ENCODE measurements at regions not wholly inside any gene's neighbourhood (a gene's known extent, or its start where the extent isn't known, plus 50 kb on each side); places are given as distances from the start of the nearest gene placed in this dataset.

- TF ChIP-seq CTCF (conservative IDR thresholded peaks at IDR 0.05; ENCODE audit: low read length): no peak
- no peak overlapping the region for H3K4me3 ChIP-seq (ENCODE audit: low read length)
- DNase-seq (ENCODE audit: low read depth): no peak
These were observed 271.6 kb upstream of the CLEC14A start for GRCh38 chr14:38527502-38527878.

GRCh38 chr14:38526826-38527501 is 271.1 kb upstream of the CLEC14A start:
- no peak for DNase-seq (ENCODE audit: low read depth)
- no peak for TF ChIP-seq CTCF (conservative IDR thresholded peaks at IDR 0.05; ENCODE audit: low read length)
- H3K4me3 ChIP-seq (ENCODE audit: low read length): no peak overlapping the region

GRCh38 chr14:38524636-38525509 is 269.0 kb upstream of the CLEC14A start:
- no peak for DNase-seq (ENCODE audit: low read depth)

GRCh38 chr14:38522724-38523123 is 266.8 kb upstream of the CLEC14A start:
- no peak for TF ChIP-seq CTCF (conservative IDR thresholded peaks at IDR 0.05; ENCODE audit: low read length)
- H3K4me3 ChIP-seq (ENCODE audit: low read length): no peak overlapping the region
- no peak for DNase-seq (ENCODE audit: low read depth)

More at GRCh38 chr14:38524636-38525509, 269.0 kb upstream of the CLEC14A start:
- H3K4me3 ChIP-seq (ENCODE audit: low read length): no peak overlapping the region
- TF ChIP-seq CTCF (conservative IDR thresholded peaks at IDR 0.05; ENCODE audit: low read length): no peak

- no peak overlapping the region for H3K4me3 ChIP-seq (ENCODE audit: low read length)
- no peak for TF ChIP-seq CTCF (conservative IDR thresholded peaks at IDR 0.05; ENCODE audit: low read length)
These were observed 265.7 kb upstream of the CLEC14A start for GRCh38 chr14:38521591-38521990.

GRCh38 chr14:38517426-38517825 is 261.5 kb upstream of the CLEC14A start:
- DNase-seq (ENCODE audit: low read depth): no peak
- no peak overlapping the region for H3K4me3 ChIP-seq (ENCODE audit: low read length)
- TF ChIP-seq CTCF (conservative IDR thresholded peaks at IDR 0.05; ENCODE audit: low read length): no peak

More at GRCh38 chr14:38521591-38521990, 265.7 kb upstream of the CLEC14A start:
- DNase-seq (ENCODE audit: low read depth): no peak

- no peak for TF ChIP-seq CTCF (conservative IDR thresholded peaks at IDR 0.05; ENCODE audit: low read length)
- H3K4me3 ChIP-seq (ENCODE audit: low read length): no peak overlapping the region
- DNase-seq (ENCODE audit: low read depth): peak; percentile 36
These were observed 256.3 kb upstream of the CLEC14A start for GRCh38 chr14:38512236-38512635.
